Stimulated activated naive B cell treated with anti-CD40 and anti-IgM and Interleukin-4, amounts not matched to agents 10 μg/mL and 1 μg/mL and 100 μg/mL, for 72 hours (primary cell): ENCODE measurements at regions not wholly inside any gene's neighbourhood (a gene's known extent, or its start where the extent isn't known, plus 50 kb on each side); places are given as distances from the start of the nearest gene placed in this dataset.
"Not testable (repeated sequence)": the region's sequence is repeated elsewhere in the genome, so short reads cannot be mapped to it uniquely, and the experiment has no call there.

Experiments used
- ATAC-seq, 2 donors: fragments of 150-1000 bp; cut with Tn5 transposase; replicated peaks; 2 replicates each; pipeline ENCODE4 v1.10.0; 2021; ENCODE audit warnings: moderate library complexity in 1 of 2
- DNase-seq: peaks from one replicate; pipeline ENCODE4 v3.0.0; 2021
- H3K27ac Mint-ChIP-seq: one replicate; pipeline ENCODE4 v1.8.0; 2022; ENCODE audit warnings: mild to moderate bottlenecking, mixed read lengths
- H3K27me3 Mint-ChIP-seq, 2 donors: one replicate each; pipeline ENCODE4 v1.8.0; 2022; ENCODE audit warnings: mixed read lengths in 2 of 2
- H3K36me3 Mint-ChIP-seq, 2 donors: one replicate each; pipeline ENCODE4 v1.8.0; 2022; ENCODE audit warnings: mixed read lengths in 2 of 2, mild to moderate bottlenecking in 1 of 2
- H3K4me1 Mint-ChIP-seq, 2 donors: one replicate each; pipeline ENCODE4 v1.8.0; 2022; ENCODE audit warnings: mixed read lengths in 2 of 2, mild to moderate bottlenecking in 1 of 2
- H3K4me3 Mint-ChIP-seq, 2 donors: one replicate each; pipeline ENCODE4 v1.8.0; 2022; ENCODE audit warnings: mild to moderate bottlenecking in 2 of 2, mixed read lengths in 2 of 2, moderate library complexity in 1 of 2
- H3K9me3 Mint-ChIP-seq, 2 donors: one replicate each; pipeline ENCODE4 v1.8.0; 2022; ENCODE audit warnings: mixed read lengths in 2 of 2, mild to moderate bottlenecking in 1 of 2

DNA sequence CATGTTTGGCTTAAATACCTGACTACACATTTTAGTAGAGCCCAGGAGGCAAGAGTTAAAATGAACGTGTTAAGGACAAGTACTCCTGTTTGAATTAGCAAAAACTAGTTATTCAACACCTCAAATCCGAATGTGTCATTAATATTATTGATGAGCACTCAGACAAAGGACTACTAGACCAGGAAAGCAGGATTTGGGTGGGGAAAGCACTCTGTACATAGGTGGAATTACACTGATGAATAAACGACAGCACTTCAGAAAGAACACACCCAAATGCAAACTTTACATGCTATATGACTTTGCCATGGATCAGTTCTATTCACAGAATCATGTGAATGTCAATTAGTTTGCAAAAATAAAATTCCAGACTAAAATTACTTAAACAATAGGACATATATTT is 95.1 kb upstream of the CAV2 start:
- Mint-ChIP-seq H3K27me3 (peaks cover 19 to 23% of the 10 kb centered on the region in 2 donors), H3K27ac (no peak overlapping the region), H3K4me1 (no peaks in the 10 kb centered on the region), H3K36me3 (no peaks in the 10 kb centered on the region), H3K4me3 (no peak overlapping the region), H3K9me3 (no peaks in the 10 kb centered on the region)
- ATAC-seq (no peak), DNase-seq (no peak)

DNA sequence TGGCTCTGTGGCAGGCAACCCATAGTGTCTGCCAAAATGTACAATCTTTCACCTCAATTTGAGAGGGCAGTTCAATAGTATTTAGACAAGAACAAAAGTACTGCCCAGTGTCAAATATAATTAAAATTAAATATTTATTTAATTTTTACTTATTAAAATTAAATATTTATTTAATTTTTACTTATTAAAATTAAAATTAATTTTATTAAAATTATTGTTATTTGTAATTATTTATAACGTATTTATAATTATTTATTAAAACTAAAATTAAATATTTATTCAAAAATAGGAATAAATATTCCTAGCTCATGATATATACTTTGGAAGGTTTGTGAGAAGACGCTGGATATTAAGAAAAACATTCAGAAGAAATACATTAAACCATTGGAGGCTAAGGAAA is 93.7 kb upstream of the CAV2 start:
- no peak for DNase-seq
- no peak overlapping the region for H3K4me3 Mint-ChIP-seq
- H3K27me3 Mint-ChIP-seq: peaks cover 15 to 23% of the 10 kb centered on the region in 2 donors
- no peak for ATAC-seq
- H3K27ac Mint-ChIP-seq: no peak overlapping the region
- H3K36me3 Mint-ChIP-seq: no peaks in the 10 kb centered on the region
- H3K9me3 Mint-ChIP-seq: no peaks in the 10 kb centered on the region
- no peaks in the 10 kb centered on the region for H3K4me1 Mint-ChIP-seq

DNA sequence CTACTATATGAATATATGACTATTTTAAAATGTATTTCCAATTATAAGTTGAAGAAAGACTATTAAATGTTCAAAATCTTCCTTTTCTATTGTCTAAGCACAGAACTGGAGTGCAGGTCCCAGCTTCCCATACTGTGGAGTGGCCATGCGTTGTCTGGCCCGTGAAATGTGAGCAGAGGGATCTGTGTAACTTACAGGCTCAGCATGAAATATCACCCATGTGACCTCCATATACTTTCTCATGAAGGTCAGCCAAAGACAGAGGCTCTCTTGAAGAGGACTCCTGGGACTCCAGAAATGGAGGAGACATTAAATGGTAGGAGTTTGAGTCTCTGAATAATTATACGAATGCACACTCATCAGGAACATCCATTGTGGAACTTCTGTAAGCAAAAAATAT is 92.4 kb upstream of the CAV2 start:
- DNase-seq: no peak
- Mint-ChIP-seq H3K27ac (no peak overlapping the region), H3K36me3 (no peaks in the 10 kb centered on the region), H3K27me3 (peaks cover 15 to 23% of the 10 kb centered on the region in 2 donors), H3K9me3 (no peaks in the 10 kb centered on the region), H3K4me3 (no peak overlapping the region), H3K4me1 (no peaks in the 10 kb centered on the region)
- no peak for ATAC-seq

DNA sequence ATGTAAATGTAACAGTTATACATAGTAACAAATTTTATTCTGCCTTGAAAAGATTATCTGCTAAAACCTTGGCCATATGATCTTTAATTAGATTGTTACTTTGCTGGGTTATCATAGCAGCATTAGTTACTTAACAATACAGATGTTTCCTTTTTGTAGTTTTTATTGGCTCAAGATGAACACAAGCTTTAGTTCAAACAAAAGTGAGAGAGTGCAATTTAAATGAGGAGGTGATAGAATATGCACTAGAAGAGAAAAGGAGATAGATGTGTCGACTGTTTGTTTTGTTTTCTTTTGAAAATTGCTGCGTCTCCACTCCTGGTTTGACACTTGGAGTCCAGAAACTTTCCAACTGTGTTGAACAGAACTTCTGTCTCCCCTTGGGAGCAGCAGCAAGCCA is 91.4 kb upstream of the CAV2 start:
- no peak overlapping the region for H3K4me3 Mint-ChIP-seq
- H3K4me1 Mint-ChIP-seq: no peaks in the 10 kb centered on the region
- peaks cover 12 to 19% of the 10 kb centered on the region in 2 donors for H3K27me3 Mint-ChIP-seq
- no peaks in the 10 kb centered on the region for H3K9me3 Mint-ChIP-seq
- ATAC-seq (no peak), DNase-seq (no peak)
- H3K27ac Mint-ChIP-seq: no peak overlapping the region
- H3K36me3 Mint-ChIP-seq: no peaks in the 10 kb centered on the region

DNA sequence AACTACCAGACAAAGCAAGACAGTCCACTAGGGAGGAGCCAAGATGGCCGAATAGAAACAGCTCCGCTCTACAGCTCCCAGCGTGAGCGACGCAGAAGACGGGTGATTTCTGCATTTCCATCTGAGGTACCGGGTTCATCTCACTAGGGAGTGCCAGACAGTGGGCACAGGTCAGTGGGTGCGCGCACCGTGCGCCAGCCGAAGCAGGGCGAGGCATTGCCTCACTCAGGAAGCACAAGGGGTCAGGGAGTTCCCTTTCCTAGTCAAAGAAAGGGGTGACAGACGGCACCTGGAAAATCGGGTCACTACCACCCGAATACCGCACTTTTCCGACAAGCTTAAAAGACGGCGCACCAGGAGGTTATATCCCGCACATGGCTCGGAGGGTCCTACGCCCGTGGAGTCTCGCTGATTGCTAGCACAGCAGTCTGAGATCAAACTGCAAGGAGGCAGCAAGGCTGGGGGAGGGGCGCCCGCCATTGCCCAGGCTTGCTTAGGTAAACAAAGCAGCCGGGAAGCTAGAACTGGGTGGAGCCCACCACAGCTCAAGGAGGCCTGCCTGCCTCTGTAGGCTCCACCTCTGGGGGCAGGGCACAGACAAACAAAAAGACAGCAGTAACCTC is 90.6 kb upstream of the CAV2 start:
- H3K4me3 Mint-ChIP-seq, H3K36me3 Mint-ChIP-seq, H3K4me1 Mint-ChIP-seq, H3K27ac Mint-ChIP-seq, ATAC-seq, DNase-seq, H3K9me3 Mint-ChIP-seq: not testable (repeated sequence)
- H3K27me3 Mint-ChIP-seq: peaks cover 11 to 14% of the 10 kb centered on the region in 2 donors

DNA sequence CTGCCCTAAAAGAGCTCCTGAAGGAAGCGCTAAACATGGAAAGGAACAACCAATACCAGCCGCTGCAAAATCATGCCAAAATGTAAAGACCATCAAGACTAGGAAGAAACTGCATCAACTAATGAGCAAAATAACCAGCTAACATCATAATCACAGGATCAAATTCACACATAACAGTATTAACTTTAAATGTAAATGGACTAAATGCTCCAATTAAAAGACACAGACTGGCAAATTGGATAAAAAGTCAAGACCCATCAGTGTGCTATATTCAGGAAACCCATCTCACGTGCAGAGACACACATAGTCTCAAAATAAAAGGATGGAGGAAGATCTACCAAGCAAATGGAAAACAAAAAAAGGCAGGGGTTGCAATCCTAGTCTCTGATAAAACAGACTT is 88.8 kb upstream of the CAV2 start:
- H3K9me3 Mint-ChIP-seq, H3K36me3 Mint-ChIP-seq, H3K27me3 Mint-ChIP-seq, H3K27ac Mint-ChIP-seq, H3K4me3 Mint-ChIP-seq, ATAC-seq, H3K4me1 Mint-ChIP-seq, DNase-seq: not testable (repeated sequence)

DNA sequence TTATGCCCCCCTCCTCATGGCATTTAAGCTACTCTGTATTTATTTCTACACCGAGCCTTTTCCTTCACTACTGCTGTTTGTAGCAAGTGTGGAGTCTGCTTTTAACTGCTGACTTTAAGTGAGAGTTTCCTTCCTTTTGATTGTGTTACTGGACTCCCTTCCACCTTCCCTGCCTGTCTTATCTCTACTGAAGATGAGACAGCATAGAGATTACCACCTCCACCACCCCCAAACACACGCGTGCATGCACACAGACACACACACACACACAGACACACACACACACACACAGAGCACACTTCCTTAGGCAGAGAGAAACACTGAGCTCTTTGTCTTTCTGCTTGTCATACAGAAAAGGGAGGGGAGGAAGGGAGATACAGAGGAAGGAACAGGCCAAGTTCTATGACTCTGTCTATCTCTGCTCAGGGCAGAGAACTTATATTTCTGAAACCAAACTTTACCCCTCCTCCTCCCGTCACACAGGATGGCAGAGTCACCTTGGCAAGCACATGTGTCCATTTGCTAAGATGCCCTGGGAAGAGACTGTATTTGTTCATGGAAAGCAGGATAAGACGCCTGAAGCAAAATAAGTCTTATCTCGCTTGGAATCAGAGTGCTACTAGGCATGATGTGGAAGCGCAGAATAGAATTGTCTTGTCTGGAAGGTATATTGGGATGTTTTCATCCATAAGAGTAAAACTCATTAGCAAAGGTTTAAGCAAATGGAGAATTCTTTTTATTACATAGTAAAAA is 81.8 kb upstream of the CAV2 start:
- Mint-ChIP-seq H3K27ac (no peak overlapping the region), H3K4me3 (no peak overlapping the region), H3K4me1 (no peaks in the 10 kb centered on the region), H3K9me3 (no peaks in the 10 kb centered on the region), H3K27me3 (no peaks in the 10 kb centered on the region), H3K36me3 (no peaks in the 10 kb centered on the region)
- DNase-seq: no peak
- ATAC-seq: peak in 1 of 2 donors; percentile 14

DNA sequence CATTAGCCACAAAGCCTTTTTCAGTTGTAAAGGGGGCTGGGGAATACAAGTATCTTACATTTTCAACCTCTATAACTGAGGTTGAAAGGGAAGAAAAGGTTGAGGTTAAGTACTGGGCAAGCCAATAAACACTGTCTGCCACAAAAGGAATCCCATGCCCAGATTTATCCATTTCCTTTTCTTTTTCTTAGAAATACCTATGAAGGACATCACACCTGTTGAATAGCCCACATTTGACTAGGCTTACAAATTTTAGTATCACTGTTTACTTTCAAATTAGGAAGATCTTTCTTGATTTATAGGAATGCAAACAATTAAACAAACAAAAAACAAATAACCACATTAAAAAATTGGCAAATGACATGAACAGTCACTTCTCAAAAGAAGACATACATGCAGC is 81.0 kb upstream of the CAV2 start:
- no peaks in the 10 kb centered on the region for H3K4me1 Mint-ChIP-seq

DNA sequence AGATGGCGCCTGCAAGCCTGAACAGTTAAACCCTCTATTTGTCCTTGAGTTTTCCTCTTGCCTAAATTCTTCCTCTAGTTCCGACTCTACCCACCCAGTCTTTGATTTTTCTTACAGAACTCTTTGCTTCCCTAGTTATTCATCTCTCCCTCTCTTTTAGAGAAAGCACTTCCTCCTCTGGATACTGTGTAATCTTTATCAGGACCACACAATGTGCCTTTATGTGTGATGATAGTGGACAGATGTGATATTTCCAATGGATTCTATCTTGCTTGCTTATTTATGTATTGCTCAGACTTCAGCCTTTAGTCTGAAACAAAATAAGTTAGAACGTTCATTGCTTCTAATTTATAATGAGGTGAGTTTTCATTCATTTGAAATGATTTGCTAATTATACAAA is 79.5 kb upstream of the CAV2 start:
- Mint-ChIP-seq H3K27me3 (no peaks in the 10 kb centered on the region), H3K36me3 (no peaks in the 10 kb centered on the region), H3K9me3 (no peaks in the 10 kb centered on the region), H3K4me3 (no peak overlapping the region), H3K4me1 (no peaks in the 10 kb centered on the region), H3K27ac (no peak overlapping the region)
- DNase-seq (no peak), ATAC-seq (no peak)

More for the DNA sequence above, 81.0 kb upstream of the CAV2 start:
- Mint-ChIP-seq H3K36me3 (no peaks in the 10 kb centered on the region), H3K27me3 (no peaks in the 10 kb centered on the region), H3K27ac (no peak overlapping the region), H3K4me3 (no peak overlapping the region), H3K9me3 (no peaks in the 10 kb centered on the region)
- DNase-seq (no peak), ATAC-seq (no peak)

DNA sequence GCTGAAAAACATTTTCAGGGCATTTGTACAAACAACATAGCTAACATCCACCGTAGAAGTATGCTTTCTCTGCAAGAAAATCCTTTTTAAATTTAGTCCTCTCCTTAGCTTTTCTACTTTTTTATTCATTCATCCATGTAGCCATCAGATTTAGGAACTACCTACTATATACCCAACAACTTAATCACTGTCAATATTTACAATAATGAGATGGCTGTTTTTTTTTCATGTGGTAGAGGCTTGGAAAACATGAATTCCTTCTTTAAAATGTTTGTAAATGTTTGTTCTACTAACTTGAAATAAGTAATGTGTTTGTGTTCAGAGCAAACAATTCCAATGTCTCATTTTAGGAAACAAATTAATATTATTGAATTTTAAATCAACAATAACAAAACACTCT is 78.2 kb upstream of the CAV2 start:
- H3K9me3 Mint-ChIP-seq: no peaks in the 10 kb centered on the region
- ATAC-seq (no peak), DNase-seq (no peak)
- H3K27me3 Mint-ChIP-seq: no peaks in the 10 kb centered on the region
- no peak overlapping the region for H3K4me3 Mint-ChIP-seq
- no peak overlapping the region for H3K27ac Mint-ChIP-seq
- no peaks in the 10 kb centered on the region for H3K4me1 Mint-ChIP-seq
- H3K36me3 Mint-ChIP-seq: no peaks in the 10 kb centered on the region

DNA sequence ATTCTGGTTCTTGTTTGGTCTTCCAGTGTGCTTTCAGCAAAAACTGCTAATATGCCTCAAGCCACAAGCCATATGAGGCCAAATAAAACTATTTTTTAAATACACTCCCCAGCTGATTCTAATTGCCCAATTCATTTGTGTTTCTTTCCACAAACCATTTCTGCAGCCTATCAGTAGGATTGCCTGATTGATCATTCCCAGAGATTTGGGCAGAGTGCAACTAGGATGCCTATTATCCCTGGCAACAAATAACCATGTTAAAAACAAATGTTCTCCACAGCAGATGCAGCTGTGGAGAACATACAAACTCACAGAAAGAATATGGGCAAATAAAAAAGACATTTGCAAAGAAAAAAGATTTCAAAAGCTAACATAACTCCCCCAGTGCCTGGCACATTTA is 76.9 kb upstream of the CAV2 start:
- no peaks in the 10 kb centered on the region for H3K9me3 Mint-ChIP-seq

DNA sequence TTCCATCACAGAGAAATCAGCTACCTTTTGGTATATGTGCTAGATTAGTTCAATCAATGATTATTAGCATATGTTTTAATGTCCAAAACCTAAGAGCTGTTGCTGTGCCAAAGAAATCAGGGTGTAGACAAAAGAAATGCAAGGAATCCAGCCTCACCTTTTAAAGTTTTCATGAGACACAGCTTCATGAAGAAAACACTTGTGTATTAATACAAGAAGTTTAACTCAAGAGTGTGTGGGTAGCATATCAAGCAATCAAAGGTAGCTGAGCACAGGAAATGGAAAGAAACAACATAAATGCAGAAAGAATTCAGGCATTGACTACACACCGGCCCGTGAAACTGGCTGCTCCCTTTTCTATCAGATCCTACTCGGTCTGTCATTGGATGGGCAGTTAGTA is 76.0 kb upstream of the CAV2 start:
- H3K4me1 Mint-ChIP-seq: no peaks in the 10 kb centered on the region
- H3K27ac Mint-ChIP-seq: no peak overlapping the region
- no peaks in the 10 kb centered on the region for H3K27me3 Mint-ChIP-seq
- H3K4me3 Mint-ChIP-seq: no peak overlapping the region
- no peaks in the 10 kb centered on the region for H3K36me3 Mint-ChIP-seq
- no peak for DNase-seq
- ATAC-seq: no peak
- no peaks in the 10 kb centered on the region for H3K9me3 Mint-ChIP-seq

More for the DNA sequence above, 76.9 kb upstream of the CAV2 start:
- no peak overlapping the region for H3K27ac Mint-ChIP-seq
- H3K4me1 Mint-ChIP-seq: no peaks in the 10 kb centered on the region
- DNase-seq: no peak
- H3K4me3 Mint-ChIP-seq: no peak overlapping the region
- no peaks in the 10 kb centered on the region for H3K36me3 Mint-ChIP-seq
- no peak for ATAC-seq
- H3K27me3 Mint-ChIP-seq: no peaks in the 10 kb centered on the region

DNA sequence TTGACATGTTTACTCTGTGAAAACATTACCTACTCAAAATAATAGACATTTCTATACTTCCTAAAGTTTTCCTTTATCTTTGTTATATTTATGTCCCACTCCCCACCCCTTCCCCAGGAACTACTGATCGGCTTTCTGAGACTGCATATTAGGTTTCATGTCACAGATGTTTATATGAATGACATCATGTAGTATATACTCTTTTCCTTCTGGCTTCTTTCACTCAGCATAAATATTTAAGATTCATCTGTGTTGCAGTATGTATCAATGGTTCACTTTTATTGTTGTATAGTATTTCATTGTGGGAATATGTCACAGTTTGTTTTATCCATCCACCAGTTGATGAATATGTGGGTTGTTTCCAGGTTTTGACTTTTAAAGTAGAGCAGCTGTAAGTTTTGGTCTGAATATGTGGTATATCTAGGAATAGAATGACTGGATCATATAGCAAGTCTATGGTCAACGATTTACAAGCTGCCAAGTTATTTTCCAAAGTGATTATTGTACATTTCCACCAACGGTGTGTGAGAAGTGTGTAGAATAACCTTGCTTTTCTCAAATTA is 73.8 kb upstream of the CAV2 start:
- Mint-ChIP-seq H3K27me3 (no peaks in the 10 kb centered on the region), H3K4me1 (no peaks in the 10 kb centered on the region), H3K36me3 (no peaks in the 10 kb centered on the region), H3K4me3 (no peak overlapping the region), H3K9me3 (no peaks in the 10 kb centered on the region), H3K27ac (no peak overlapping the region)
- no peak for DNase-seq
- no peak for ATAC-seq

DNA sequence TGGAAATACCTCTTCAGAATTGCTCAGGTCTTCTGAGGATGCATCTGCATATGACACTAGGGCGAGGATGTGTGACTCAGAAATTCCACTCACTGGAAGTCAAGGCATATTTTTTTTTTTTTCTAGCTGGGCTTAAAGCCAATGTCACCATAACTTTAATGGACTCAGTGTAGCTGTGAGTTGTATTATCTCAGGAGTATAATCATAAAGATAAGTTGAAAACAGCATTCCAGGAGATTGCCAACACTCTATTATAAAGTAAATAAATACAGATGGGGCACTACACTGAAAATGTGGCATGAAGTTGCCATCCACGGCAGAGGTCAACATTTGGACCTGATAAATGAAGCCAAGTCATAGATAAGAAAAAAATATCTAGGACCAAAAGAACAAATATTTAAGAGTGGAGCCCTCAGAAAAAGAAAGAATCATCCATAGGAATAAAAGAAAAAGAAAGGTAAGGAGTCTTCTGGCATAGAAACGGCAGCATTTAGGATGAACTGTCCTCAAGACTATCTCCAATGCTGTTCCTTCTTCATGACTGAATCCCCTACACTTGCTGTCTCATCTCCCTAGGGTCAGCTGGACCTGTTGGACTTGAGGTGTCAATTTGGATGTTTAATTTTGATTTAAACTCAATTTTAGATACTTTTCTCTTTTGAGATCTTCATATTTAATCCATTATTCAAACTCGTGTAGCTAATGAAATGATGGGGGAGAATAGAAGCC is 72.9 kb upstream of the CAV2 start:
- no peak overlapping the region for H3K4me3 Mint-ChIP-seq
- H3K27me3 Mint-ChIP-seq: no peaks in the 10 kb centered on the region
- DNase-seq (no peak), ATAC-seq (no peak)
- H3K9me3 Mint-ChIP-seq: no peaks in the 10 kb centered on the region
- H3K4me1 Mint-ChIP-seq: no peaks in the 10 kb centered on the region
- H3K27ac Mint-ChIP-seq: no peak overlapping the region
- no peaks in the 10 kb centered on the region for H3K36me3 Mint-ChIP-seq
